Ishikawa (cell line): ENCODE measurements at regions not wholly inside any gene's neighbourhood (a gene's known extent, or its start where the extent isn't known, plus 50 kb on each side); places are given as distances from the start of the nearest gene placed in this dataset.

Experiments used
- CEBPB ChIP-seq: IDR thresholded peaks from 2 replicates; pipeline ENCODE4 v1.6.1; 2012
- CREB1 ChIP-seq: IDR thresholded peaks from 2 replicates; pipeline ENCODE4 v1.6.1; 2012; ENCODE audit warnings: low read depth
- EGR1 ChIP-seq: IDR thresholded peaks from 2 replicates; pipeline ENCODE4 v1.6.1; 2012
- EP300 ChIP-seq: IDR thresholded peaks from 2 replicates; pipeline ENCODE4 v1.6.1; 2012; ENCODE audit warnings: borderline replicate concordance
- FOXM1 ChIP-seq: IDR thresholded peaks from 2 replicates; pipeline ENCODE4 v1.6.1; 2012; ENCODE audit warnings: low read depth, borderline replicate concordance
- NFIC ChIP-seq: IDR thresholded peaks from 2 replicates; pipeline ENCODE4 v1.6.1; 2012
- RAD21 ChIP-seq: IDR thresholded peaks from 2 replicates; pipeline ENCODE4 v1.6.1; 2012; ENCODE audit warnings: low read depth
- TAF1 ChIP-seq: IDR thresholded peaks from 2 replicates; pipeline ENCODE4 v1.6.1; 2012; ENCODE audit warnings: low read depth, mild to moderate bottlenecking
- TCF12 ChIP-seq: IDR thresholded peaks from 2 replicates; pipeline ENCODE4 v1.6.1; 2012; ENCODE audit warnings: low read depth
- TEAD4 ChIP-seq: IDR thresholded peaks from 2 replicates; pipeline ENCODE4 v1.6.1; 2012
- YY1 ChIP-seq: IDR thresholded peaks from 2 replicates; pipeline ENCODE4 v1.6.1; 2012; ENCODE audit warnings: low read depth
- ZBTB7A ChIP-seq: IDR thresholded peaks from 2 replicates; pipeline ENCODE4 v1.6.1; 2012; ENCODE audit warnings: low read depth
- TF ChIP-seq, protein P1 (sequence below): IDR thresholded peaks from 2 replicates; pipeline ENCODE4 v1.6.1; 2012
- TF ChIP-seq, protein P2 (sequence below): IDR thresholded peaks from 2 replicates; pipeline ENCODE4 v1.6.1; 2012; ENCODE audit warnings: low read depth, mild to moderate bottlenecking
- TF ChIP-seq, protein P3 (sequence below): IDR thresholded peaks from 2 replicates; pipeline ENCODE4 v1.6.1; 2012

DNA sequence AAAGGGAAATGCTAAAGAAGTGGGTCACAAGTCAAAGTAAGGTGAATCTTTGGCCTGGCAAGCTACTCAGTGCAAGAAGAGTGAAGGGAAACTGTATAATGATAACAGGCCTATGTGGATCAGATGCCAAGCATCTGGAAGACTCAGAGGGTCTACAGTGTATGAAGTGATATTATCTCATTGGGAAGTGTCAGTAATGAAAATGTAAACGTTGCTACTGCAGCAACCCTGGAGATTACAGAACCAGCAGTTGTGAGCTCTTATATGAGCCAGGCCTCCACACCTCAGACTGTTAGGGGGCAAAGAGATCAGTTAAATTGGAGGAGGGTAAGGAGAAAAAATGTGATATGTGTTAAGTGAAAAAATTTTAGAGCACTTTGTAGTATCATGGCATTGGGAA, 195.4 kb upstream of the DPH6 start:
- TF ChIP-seq, protein P1, sequence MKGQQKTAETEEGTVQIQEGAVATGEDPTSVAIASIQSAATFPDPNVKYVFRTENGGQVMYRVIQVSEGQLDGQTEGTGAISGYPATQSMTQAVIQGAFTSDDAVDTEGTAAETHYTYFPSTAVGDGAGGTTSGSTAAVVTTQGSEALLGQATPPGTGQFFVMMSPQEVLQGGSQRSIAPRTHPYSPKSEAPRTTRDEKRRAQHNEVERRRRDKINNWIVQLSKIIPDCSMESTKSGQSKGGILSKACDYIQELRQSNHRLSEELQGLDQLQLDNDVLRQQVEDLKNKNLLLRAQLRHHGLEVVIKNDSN = no peak
- no peak for TF ChIP-seq CREB1
- TF ChIP-seq, protein P2, sequence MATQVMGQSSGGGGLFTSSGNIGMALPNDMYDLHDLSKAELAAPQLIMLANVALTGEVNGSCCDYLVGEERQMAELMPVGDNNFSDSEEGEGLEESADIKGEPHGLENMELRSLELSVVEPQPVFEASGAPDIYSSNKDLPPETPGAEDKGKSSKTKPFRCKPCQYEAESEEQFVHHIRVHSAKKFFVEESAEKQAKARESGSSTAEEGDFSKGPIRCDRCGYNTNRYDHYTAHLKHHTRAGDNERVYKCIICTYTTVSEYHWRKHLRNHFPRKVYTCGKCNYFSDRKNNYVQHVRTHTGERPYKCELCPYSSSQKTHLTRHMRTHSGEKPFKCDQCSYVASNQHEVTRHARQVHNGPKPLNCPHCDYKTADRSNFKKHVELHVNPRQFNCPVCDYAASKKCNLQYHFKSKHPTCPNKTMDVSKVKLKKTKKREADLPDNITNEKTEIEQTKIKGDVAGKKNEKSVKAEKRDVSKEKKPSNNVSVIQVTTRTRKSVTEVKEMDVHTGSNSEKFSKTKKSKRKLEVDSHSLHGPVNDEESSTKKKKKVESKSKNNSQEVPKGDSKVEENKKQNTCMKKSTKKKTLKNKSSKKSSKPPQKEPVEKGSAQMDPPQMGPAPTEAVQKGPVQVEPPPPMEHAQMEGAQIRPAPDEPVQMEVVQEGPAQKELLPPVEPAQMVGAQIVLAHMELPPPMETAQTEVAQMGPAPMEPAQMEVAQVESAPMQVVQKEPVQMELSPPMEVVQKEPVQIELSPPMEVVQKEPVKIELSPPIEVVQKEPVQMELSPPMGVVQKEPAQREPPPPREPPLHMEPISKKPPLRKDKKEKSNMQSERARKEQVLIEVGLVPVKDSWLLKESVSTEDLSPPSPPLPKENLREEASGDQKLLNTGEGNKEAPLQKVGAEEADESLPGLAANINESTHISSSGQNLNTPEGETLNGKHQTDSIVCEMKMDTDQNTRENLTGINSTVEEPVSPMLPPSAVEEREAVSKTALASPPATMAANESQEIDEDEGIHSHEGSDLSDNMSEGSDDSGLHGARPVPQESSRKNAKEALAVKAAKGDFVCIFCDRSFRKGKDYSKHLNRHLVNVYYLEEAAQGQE = no peak
- TF ChIP-seq CEBPB = no peak
- TF ChIP-seq FOXM1 = no peak
- TF ChIP-seq NFIC = no peak
- TF ChIP-seq EGR1 = no peak
- TF ChIP-seq TAF1 = no peak
- no peak for TF ChIP-seq RAD21
- TF ChIP-seq, protein P3, sequence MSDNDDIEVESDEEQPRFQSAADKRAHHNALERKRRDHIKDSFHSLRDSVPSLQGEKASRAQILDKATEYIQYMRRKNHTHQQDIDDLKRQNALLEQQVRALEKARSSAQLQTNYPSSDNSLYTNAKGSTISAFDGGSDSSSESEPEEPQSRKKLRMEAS = no peak
- no peak for TF ChIP-seq TEAD4
- no peak for TF ChIP-seq EP300
- TF ChIP-seq YY1 = no peak

DNA sequence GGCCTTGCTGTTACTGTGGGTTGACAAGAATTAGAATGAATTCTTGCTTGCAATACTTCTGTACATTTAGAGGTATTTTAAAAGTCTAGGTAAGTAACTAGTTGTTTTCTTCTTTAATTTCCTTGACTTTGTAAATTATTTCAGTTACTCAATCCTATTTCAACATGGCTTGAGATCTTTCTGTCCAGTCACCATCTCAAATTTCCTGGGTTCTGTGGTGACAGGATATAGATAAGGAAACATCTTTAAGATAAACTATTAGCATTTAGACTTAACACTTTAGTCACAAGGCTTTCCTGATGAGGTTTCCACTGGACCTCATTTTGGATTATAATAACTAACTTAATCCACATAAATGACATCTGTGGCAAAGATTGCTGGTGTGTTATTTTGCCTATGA, 195.9 kb upstream of the DPH6 start:
- TF ChIP-seq RAD21 (no peak), EGR1 (no peak), CREB1 (no peak), FOXM1 (no peak), NFIC (no peak), YY1 (no peak), TEAD4 (no peak), TCF12 (no peak), EP300 (no peak), TAF1 (no peak), CEBPB (no peak)
- TF ChIP-seq, protein P1 = no peak
- TF ChIP-seq, protein P2 = no peak
- TF ChIP-seq, protein P3 = no peak

DNA sequence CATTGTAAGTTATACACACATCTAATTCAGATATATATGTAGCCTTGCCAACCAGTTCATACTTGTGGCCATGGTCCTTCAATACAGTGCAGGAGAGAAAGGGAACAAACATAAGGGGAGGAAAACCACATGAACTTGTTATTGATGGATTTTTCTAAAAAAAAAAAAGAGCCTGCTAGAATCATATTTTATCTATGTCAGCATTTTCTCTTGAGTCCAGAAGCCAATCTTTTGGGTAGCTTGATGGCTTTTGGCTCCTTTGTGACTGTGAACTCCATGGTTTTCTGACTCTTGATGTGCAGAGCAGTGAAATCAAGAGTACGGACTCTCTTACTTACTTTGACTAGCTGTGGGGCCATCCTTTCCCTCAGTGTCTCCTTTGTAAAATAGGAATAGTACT, 197.4 kb upstream of the DPH6 start:
- no peak for TF ChIP-seq EP300
- no peak for TF ChIP-seq TEAD4
- no peak for TF ChIP-seq TCF12
- TF ChIP-seq RAD21 = no peak

DNA sequence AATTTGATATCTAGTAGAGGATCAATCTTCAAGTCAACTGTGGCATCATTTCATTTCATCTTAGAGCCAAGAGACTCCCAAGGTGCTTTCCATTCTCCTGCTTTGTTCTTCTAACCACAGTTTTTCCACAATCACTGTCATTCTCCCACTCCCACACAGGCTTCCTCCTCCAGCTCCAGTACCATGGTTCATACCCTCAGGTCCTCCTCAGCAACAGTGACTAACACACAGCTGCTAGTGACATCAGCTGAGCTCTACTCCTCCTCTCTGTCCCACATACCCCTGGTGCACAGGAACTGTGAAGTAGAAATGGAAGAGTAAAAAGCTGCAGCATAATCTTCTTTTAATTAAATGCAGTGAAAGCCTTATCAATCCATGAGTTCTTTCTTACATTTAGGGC, 200.2 kb upstream of the DPH6 start:
- TF ChIP-seq RAD21 (no peak), TEAD4 (no peak), NFIC (no peak), CREB1 (no peak), ZBTB7A (no peak), FOXM1 (no peak), TCF12 (no peak), EP300 (no peak), YY1 (no peak), TAF1 (no peak), CEBPB (no peak), EGR1 (no peak)
- TF ChIP-seq, protein P1 = no peak
- TF ChIP-seq, protein P3 = no peak
- TF ChIP-seq, protein P2 = no peak
